Posterior cingulate gyrus (tissue), 11 donors: ENCODE measurements at regions not wholly inside any gene's neighbourhood (a gene's known extent, or its start where the extent isn't known, plus 50 kb on each side); places are given as distances from the start of the nearest gene placed in this dataset.
A peak's percentile ranks its signal among the peaks of the same experiment; 100 is the strongest.
"Not testable (repeated sequence)": the region's sequence is repeated elsewhere in the genome, so short reads cannot be mapped to it uniquely, and the experiment has no call there.

ENCODE experiments used
- DNase-seq, 10 donors: peaks; one replicate each; pipeline versions ENCODE4 v3.0.0 to v3.0.0-alpha.2; 2020 to 2021; ENCODE audit warnings: mixed read lengths in 3 of 10
- intact Hi-C: fragments of 100-400 bp; cut with DNase I; formaldehyde crosslinking; loops from one replicate; pipeline ENCODE4 v1.15.1; 2023

- intact Hi-C loops = not testable (repeated sequence)
- peak in 2 of 10 donors; percentile 80 to 82 for DNase-seq
Observed at GRCh38 chr15:20311014-20311680, 230.5 kb downstream of the GOLGA6L6 start.

- intact Hi-C loops = no loop called here
- no peak for DNase-seq
Observed at GRCh38 chr15:20310603-20311002, 231.0 kb downstream of the GOLGA6L6 start.

- DNase-seq, intact Hi-C loops: not testable (repeated sequence)
Observed at GRCh38 chr15:20309966-20310365, 231.6 kb downstream of the GOLGA6L6 start.

- intact Hi-C loops = not testable (repeated sequence)
Observed at GRCh38 chr15:20309395-20309794, 232.2 kb downstream of the GOLGA6L6 start.

DNA sequence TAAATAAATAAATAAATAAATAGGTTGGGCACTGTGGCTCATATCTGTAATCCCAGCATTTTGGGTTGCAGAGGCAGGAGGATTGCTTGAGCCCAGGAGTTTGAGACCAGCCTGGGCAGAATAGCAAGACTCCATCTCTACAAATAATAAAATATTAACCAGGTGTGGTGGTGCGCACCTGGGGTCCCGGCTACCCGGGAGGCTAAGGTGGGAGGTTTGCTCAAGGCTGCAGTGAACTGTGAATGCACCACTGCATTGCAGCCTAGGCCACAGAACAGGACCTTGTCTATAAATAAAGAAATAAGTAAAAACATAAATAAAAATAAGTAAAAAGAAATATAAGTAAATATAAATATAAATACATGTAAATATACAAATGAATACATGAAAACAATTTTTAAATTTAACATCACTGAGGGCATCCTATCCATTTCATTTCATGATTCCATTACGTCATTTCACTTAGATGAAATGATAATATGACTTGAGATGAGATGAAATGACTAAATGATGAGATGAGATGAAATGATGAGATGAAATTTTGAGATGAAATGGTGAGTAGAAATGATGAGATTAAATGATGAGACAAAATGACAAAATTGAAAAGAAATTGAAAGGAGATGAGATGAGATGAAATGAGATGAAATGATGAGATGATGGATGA is 233.4 kb downstream of the GOLGA6L6 start:
- intact Hi-C loops = not testable (repeated sequence)
- DNase-seq = peak in 2 of 10 donors; percentile 74 to 83

More at GRCh38 chr15:20309395-20309794, 232.2 kb downstream of the GOLGA6L6 start:
- DNase-seq = not testable (repeated sequence)

GRCh38 chr15:20307137-20307536 is 234.5 kb downstream of the GOLGA6L6 start:
- peak in 1 of 10 donors; percentile 76 for DNase-seq
- intact Hi-C loops = not testable (repeated sequence)

- intact Hi-C loops = not testable (repeated sequence)
- DNase-seq = peak in 2 of 10 donors; percentile 79 to 90
Observed at GRCh38 chr15:20306497-20307106, 235.0 kb downstream of the GOLGA6L6 start.

- intact Hi-C loops = not testable (repeated sequence)
- DNase-seq = peak in 2 of 10 donors; percentile 75 to 89
Observed at GRCh38 chr15:20305912-20306311, 235.7 kb downstream of the GOLGA6L6 start.

DNA sequence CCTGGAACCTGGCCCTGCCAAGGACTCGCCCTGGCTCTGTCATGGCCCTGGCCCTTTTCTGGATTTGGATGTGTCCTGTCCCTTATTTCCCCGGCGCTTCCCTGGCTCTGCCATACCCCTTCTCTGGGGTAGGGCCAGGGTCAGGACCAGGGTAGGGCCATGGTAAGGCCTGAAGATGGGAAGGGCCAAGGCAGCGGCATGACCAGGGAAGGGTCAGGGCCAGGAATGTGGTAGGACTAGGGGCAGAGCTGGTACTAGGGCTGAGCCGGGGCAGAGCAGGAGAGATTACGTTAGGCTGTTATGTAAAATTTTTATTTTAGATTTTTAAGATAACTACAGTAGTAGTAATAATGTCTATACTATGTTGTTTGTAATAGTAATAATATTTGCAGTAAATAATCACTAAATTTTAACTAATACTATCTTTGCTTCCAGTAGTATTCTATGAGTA is 236.6 kb downstream of the GOLGA6L6 start:
- DNase-seq, intact Hi-C loops: not testable (repeated sequence)

DNA sequence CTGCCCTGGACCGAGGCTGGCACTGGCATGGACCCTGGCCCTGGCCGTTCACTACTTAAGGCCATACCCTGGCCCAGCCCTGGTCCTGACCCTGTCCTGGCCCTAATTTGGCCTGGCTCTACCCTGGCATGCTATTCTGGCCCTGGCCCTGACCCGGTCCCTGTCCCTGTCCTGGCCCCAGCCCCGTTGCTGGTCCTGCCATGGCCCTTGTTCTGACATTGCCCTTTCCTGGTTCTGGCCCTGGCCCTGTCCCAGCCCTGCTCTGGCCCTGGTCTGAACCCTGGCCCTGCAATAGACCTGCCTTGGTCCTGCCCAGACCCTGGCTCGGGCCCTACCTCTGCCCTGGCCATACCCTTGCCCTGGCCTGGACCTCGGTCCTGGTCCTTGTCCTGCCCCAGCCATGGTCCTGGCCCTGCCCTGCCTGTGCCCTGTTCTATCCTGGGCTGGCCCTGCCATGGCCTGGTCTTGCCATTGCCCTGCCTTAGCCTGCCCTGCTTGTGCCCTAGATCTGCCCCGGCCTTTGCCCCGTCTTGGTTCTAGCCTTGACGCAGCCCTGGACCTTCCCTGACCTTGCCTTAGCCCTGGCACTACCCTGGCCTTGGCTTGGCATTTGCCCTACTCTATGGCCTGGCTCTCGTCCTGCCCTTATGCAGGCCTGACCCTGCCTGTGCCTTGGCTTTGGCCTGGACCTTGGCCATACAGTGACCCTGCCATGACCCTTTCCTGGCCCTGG is 237.2 kb downstream of the GOLGA6L6 start:
- DNase-seq = peak in 2 of 10 donors; percentile 79 to 93
- intact Hi-C loops = not testable (repeated sequence)

DNA sequence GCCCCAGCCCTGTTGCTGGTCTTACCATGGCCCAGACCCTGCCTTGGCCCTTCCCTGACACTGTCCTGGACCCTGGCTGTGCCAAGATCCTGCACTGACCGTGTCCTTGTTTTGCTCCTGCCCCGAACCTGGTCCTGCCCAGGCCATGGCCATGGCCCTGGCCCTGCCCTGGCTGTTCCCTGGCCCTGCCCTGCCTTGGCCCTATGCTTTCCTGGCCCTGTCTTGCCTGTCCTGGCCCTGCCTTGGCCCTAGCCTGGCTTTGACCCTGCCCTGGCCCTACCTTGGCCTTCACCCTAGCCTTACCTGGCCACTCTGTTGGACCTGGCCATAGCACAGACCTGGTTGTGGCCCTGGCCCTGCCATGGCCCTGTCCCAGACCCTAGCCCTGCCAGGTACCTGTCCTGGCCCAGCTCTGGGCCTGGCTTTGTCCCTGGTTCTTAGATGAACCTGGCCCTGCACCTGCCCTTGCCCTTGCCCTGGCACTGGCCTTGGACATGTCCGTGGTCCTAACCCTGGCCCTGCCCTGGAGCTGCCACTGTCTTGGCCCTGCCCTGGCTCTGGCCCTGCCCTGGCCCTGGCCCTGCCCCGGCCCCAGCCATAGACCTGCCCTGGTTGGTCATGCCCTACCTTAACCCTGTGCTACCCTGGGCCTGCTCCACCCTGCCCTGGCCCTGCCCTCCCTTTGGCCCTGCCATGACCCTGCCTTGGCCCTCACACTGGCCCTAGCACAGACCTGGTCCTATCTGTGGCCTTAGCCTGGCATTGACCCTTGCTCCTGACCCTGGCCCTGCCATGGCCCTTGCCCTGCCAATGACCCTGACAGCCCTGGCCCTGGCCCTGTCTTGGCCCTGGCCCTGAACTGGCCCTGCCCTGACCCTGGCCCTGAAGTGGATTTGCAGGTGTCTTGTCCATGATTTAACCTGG is 238.1 kb downstream of the GOLGA6L6 start:
- DNase-seq = peak in 2 of 10 donors; percentile 72 to 91
- intact Hi-C loops = not testable (repeated sequence)

- intact Hi-C loops = not testable (repeated sequence)
- DNase-seq = peak in 1 of 10 donors; percentile 91
Observed at GRCh38 chr15:20302141-20303069, 239.2 kb downstream of the GOLGA6L6 start.

DNA sequence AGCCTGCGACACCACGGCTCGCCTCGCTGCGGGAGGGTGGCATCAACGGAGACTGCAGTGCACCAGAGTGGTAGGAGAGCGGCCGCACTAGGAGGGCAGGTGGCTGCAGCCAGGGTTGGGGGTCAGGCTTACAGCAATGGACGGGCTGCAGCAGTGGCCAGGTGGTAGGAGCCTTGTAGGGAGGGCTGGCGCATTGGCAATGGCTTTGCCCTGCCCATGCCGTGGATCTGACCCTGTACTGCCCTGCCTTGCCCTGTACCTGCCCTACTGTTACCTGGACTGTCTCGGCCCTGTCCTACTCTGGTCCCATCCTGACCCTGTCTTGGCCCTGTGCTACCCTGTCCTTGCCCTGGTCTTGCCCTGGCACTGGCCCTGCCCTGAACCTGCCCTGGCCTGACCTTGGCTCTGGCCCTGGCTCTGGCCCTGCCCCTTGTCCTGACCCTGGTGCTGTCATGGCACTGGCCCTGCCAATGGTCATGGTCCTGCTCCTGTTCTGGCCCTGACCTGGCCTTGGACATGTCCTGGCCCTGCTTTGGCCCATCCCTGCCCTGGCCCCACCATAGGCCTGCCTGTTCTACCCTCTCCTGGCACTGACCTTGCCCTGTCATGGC is 240.0 kb downstream of the GOLGA6L6 start:
- intact Hi-C loops = not testable (repeated sequence)
- peak in 3 of 10 donors; percentile 79 to 93 (median 82) for DNase-seq

- peak in 2 of 10 donors; percentile 69 to 71 for DNase-seq
- intact Hi-C loops = not testable (repeated sequence)
Observed at GRCh38 chr15:20301041-20301390, 240.6 kb downstream of the GOLGA6L6 start.

DNA sequence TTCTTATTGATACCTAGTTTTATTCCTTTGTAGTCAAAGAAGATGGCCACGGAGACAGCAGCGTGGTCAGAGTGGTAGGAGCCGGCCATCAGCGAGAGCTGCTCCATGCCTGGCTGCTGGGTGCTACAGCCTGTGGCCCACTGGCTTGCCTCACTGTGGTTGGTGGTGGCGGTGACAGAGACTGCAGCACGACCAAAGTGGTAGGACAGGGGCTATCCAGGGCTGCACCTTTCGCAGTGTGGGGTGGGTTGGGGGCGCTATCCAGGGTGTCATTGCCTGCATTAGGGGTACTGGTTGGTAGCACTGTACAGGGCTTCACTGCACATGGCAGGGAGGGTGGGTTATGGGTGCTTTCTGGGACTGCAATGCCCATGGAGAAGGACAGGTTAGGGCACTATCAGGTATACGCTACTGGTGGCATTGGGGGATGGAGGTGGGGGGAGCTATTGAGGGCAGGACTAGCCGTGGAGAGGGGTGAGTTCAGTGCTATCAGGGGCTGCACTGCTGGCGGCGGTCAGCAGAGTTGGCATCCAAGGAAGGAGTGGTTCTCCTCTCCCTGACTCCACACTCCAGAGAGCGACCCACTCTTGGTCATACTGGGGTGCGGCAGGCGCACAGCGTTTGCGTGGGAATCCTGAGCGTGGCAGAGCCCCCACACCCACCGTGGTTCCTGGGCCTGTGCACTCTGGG is 241.1 kb downstream of the GOLGA6L6 start:
- intact Hi-C loops = not testable (repeated sequence)
- DNase-seq = peak in 3 of 10 donors; percentile 65 to 84 (median 65)

GRCh38 chr15:20297603-20298123 is 243.9 kb downstream of the GOLGA6L6 start:
- intact Hi-C loops = not testable (repeated sequence)
- peak in 1 of 10 donors; percentile 58 for DNase-seq

DNA sequence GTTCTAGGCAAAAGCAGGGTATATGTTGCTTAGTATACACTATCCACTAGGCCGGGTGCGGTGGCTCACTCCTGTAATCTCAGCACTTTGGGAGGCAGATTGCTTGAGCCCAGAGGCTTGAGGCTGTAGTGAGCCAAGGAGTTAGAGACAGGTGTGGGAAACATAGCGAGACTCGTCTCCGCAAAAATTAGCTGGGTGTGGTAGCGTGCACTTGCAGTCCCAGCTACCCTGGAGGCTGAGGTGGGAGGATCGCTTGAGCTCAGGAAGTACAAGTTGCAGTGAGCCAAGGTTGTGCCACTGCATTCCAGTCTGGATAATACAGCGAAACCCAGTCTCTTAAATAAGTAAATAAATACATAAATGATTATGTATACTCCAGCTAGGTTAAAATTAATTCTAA is 245.3 kb downstream of the GOLGA6L6 start:
- intact Hi-C loops = not testable (repeated sequence)
- DNase-seq = peak in 3 of 10 donors; percentile 70 to 89 (median 73)
